GM21723 (cell line): ENCODE measurements at regions not wholly inside any gene's neighbourhood (a gene's known extent, or its start where the extent isn't known, plus 50 kb on each side); places are given as distances from the start of the nearest gene placed in this dataset.

Source experiments
- ATAC-seq: cut with Tn5 transposase; IDR thresholded peaks from one replicate; pipeline ENCODE4 v1.9.1; 2021; ENCODE audit warnings: mild to moderate bottlenecking, moderate library complexity; ENCODE audit not compliant: unreplicated experiment

GRCh38 chr13:50189450-50189849 is 174.2 kb downstream of the KCNRG start:
- no peak for ATAC-seq

DNA sequence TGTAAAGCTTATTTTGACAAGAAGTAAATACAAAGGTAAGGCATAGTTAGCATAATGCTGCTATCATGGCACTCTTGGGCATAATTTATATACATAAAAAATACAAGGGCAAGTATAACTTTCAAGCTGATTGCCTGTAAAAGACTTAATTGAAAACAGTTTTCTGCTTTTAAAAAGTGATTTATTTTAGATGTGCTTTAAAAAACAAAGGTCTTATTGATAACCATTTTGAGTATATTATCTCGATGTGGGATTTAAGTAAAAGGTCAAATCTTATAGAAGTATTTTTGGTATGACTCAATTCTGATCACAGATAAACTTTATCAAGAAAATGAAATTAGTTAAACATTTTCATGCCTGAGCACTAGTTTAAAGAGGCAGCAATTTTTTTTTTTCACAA is 175.8 kb downstream of the KCNRG start:
- ATAC-seq = no peak

DNA sequence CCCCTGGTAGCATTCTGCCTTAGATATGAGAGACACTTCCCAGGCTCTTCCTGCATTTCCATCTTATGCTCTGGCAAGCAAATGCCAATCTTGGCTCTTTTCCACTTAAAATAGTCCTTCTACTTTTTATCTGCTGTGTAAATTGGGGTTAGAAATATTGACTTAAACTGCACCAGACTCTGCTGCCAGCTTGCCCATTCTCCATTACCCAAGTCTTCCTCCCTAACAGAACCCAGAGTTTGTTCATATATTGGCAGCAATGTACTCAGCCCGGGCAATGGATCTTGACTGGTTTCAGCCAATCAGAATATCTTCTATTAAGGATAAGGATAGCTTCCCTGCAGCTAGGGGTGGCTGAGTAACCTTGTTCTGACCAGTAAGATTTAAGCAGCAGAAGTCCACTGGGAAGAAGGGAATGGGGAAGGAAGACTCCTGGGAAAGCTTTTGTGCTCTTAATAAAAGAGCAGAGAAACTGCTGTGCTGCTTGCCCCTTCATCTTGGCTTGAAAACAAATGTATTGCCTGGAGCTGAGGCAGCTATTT is 177.1 kb downstream of the KCNRG start:
- ATAC-seq = no peak

DNA sequence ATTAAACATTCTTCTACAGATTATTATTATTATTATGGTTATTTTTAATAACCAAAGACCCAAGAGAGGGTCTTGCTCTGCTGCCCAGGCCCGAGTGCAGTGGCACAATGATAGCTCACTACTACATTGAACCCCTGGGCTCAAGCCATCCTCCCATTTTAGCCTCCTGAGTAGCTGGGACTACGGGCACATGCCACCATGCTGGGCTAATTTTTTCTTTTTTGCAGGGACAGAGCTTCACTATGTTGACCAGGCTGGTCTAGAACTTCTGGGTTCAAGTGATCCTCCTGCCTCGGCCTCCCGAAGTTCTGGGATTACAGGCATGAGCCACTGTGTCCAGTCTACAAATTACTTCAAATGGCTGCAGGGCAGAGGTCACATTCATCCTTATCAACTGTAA is 179.8 kb downstream of the KCNRG start:
- ATAC-seq = no peak

- no peak for ATAC-seq
Observed at GRCh38 chr13:50196118-50196517, 180.9 kb downstream of the KCNRG start.

DNA sequence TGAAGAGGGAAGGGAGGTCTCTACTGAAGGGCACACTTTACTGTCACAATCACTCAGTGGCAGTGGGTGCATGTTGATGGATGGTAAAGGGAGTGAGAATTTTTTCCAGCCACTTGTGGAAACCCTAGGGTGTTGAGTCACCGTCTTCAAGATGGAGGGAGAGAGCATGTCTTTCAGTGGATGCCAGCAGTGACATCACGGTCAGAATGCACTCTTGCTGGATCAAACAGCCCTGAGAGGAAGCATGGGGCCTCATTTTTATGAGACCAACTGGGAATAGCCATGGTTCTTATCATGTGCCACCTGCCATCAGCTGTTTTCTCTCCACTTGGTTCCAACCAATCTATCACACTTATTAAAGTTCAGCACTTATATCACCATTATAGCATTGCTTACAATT is 182.5 kb downstream of the KCNRG start:
- ATAC-seq = no peak

- ATAC-seq = no peak
Observed at GRCh38 chr13:50198508-50198907, 183.3 kb downstream of the KCNRG start.

- ATAC-seq = no peak
Observed at GRCh38 chr13:50200569-50200968, 185.3 kb downstream of the KCNRG start.

DNA sequence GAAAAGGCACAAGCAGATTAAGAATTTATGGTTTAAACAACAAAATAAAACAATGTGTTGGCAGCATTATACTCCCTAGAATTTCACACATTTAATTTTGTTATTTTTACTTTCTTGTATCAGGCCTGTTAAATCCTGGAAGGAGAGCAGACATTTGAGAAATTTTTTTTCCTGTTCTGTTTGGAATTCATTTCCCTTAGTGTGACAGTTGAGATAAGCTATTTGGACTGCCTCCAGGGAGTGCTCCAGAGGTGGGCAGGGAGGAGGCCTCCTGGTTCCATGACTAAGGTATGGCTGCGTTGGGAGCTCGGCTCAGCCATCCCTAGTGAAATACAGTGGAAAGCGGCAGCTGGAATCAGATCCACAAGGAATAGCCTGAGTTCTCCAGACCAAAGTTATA is 185.7 kb downstream of the KCNRG start:
- no peak for ATAC-seq

- ATAC-seq = no peak
Observed at GRCh38 chr13:50202485-50202884, 187.2 kb downstream of the KCNRG start.

GRCh38 chr13:50203256-50203941 is 188.2 kb downstream of the KCNRG start:
- ATAC-seq = no peak

DNA sequence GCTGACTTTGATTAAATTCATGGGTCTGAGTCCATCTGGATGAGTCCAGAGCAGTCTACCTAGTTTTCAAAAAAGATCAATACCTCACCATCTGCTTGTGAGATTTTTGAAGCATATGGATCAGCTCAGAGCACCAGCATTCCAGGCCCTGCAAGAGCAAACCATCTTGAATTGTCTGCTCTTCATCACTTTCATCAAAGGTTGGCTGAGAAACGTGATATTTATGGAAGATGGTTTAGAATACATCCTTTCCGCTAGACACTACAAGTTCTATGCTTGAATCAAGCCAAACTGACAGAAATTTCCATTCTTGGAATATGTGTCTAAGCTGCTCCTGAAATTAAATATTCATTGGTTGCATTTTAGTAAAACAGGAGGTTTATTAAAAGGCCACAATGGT is 190.3 kb downstream of the KCNRG start:
- no peak for ATAC-seq

DNA sequence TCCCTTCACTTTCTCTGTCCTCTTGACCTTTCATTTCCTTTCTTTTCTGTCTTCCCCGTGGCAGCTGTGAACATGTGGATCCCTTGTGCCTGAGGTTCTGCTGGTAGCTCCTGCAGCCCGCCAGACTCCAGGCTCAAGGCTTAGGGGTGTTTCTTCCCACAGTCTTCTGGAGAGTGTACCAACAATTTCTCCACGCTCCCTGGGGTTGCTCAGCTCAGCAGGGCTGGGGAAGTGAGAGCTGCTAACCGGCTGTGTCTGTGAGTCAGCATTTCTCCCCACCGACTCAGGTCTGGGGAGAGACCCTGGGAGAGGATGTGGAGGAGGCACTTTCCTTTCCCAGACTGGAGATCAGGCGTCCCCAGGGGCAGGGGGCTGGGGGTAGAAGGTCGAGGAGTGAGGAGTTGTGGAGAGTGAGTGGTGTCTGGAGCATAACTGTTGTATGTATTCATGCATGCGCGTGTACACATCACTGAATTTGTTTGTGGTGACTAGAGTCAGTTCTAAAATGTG is 193.6 kb downstream of the KCNRG start:
- peak; percentile 67 for ATAC-seq

DNA sequence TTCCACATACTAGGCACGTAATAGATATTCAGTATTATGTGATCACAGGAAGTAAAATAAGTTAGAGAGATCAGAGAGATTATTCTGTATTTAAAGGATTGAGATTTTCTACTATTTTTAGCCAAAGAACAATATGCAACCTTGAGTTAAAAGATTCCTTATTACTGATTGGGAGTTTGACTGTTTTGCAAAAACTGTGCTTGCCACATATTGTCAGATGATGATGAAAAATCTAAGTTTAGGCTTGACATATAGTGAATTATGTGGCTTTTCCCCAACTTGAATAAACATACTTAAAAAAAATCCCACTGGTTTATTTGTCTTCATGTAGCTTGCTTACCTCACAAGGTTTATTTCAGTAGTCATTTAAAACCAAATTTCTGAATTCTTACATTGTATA is 194.4 kb downstream of the KCNRG start:
- ATAC-seq = no peak

DNA sequence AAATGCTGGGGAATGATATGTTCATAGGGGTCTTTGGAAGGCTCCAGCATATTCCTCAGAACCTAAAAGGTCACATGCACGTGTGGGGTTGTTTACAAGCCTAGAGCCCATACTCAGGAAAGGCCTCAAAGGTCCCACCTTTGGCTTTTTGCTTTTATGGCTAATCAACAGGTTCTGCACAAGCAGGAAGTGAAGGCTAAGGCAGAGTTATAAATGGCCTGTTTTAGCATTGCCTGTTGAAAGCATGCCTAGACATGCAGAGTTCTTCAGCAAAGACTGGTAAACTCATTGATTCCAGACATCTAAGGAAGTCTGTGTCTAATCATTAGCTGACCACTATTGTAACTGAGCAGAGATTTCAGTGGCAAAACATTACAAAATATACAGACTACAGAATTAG is 198.3 kb downstream of the KCNRG start:
- ATAC-seq = no peak

GRCh38 chr13:50214514-50214913 is 199.3 kb downstream of the KCNRG start:
- ATAC-seq = no peak

GRCh38 chr13:50215399-50215798 is 200.2 kb downstream of the KCNRG start:
- ATAC-seq = no peak

- no peak for ATAC-seq
Observed at GRCh38 chr13:50219743-50220142, 204.5 kb downstream of the KCNRG start.

DNA sequence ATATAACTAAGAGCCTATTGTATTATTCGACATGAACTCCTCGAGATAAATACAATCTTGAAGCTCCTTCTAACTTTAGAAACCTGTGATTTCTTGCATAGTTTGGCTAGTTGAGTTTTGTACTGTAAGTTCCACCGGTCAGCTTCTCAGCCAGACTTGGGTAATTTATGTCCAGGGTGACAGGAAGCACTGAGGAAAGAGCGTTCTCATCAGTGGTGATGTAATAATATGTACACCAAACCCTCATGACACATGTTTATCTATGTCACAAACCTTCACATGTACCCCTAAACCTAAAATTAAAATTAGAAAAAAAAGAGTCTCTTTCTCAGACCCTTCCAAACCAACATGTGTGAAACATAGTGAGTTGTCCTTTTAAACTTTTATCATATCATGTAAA is 205.7 kb downstream of the KCNRG start:
- no peak for ATAC-seq

- ATAC-seq = peak; percentile 48
Observed at GRCh38 chr13:50222569-50223332, 207.5 kb downstream of the KCNRG start.

- ATAC-seq = peak; percentile 61
Observed at GRCh38 chr13:50224534-50224933, 209.3 kb downstream of the KCNRG start.
